ENCODE measurements at regions not wholly inside any gene's neighbourhood (a gene's known extent, or its start where the extent isn't known, plus 50 kb on each side); places are given as distances from the start of the nearest gene placed in this dataset.

DNA sequence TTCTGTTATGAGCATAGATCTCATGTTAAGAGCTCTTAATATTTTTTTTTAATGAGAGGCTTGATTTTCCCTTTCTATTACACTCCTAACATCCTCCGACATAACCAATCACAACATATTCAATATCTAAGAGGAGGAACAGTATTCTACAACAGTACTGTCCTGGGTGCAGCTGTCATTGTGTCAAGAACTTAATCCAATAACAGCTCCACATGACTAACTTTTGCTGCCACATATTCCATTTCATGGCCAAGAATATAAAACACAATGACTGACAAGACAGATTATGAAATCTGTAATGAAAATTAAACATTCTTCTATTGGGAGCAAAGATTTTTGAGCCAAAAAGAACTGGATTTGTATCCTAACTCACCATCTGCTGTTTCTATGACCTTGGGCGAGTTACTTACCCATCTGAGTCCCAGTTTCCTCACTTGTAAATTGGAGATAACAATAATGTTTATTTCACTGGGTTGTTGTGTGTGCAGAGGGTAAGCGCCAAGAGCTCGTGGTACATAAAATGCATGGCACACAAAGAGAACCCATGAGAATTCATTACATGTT, 405.6 kb downstream of the SPRY1 start:
- DNase-seq: no peak
- H3K4me1 ChIP-seq (ENCODE audit: control insufficient read depth, insufficient read depth, low read length): peaks cover 16% of the 10 kb centered on the region
- H3K4me3 ChIP-seq (ENCODE audit: low read length): no peak overlapping the region
- H3K27ac ChIP-seq (ENCODE audit: low read length): peak overlapping the region; percentile 18
- whole genome bisulfite sequencing (ENCODE audit: insufficient coverage, low lambda C conversion rate): 100% methylated on average over 1 of the region's 4 CpGs
- no peaks in the 10 kb centered on the region for H3K36me3 ChIP-seq (ENCODE audit: control insufficient read depth, insufficient read depth, low read length)
- no peaks in the 10 kb centered on the region for H3K27me3 ChIP-seq (ENCODE audit: control insufficient read depth, insufficient read depth, low read length)
- H3K9me3 ChIP-seq (ENCODE audit: control insufficient read depth, low read depth, low read length): peaks cover 4% of the 10 kb centered on the region

DNA sequence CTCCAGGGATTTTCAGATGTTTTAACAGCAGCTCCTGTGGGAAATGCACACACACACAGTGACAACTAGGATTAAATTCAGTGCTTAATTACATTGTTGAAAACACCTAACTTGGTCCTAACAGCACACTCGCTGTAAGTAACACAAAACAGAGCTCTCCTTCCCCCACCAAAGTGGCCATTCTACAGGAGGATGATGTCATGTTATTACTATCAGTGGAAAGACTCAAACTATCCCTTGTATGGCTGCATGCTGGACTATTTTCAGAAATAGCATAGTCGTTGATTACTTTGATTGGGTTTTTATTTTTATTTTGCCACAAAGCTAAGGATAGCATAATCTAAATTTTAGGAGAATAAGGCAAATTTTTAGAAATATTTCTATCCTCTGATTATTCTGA, 406.3 kb downstream of the SPRY1 start:
- no CpG with 5 or more reads among the region's 2 CpGs for WGBS (ENCODE audit: insufficient coverage, low lambda C conversion rate)
- no peak for DNase-seq
- Histone ChIP-seq H3K9me3 (ENCODE audit: control insufficient read depth, low read depth, low read length) (no peaks in the 10 kb centered on the region), H3K4me1 (ENCODE audit: control insufficient read depth, insufficient read depth, low read length) (peaks cover 16% of the 10 kb centered on the region), H3K36me3 (ENCODE audit: control insufficient read depth, insufficient read depth, low read length) (no peaks in the 10 kb centered on the region), H3K4me3 (ENCODE audit: low read length) (no peak overlapping the region), H3K27ac (ENCODE audit: low read length) (peak overlapping the region; percentile 10), H3K27me3 (ENCODE audit: control insufficient read depth, insufficient read depth, low read length) (no peaks in the 10 kb centered on the region)

DNA sequence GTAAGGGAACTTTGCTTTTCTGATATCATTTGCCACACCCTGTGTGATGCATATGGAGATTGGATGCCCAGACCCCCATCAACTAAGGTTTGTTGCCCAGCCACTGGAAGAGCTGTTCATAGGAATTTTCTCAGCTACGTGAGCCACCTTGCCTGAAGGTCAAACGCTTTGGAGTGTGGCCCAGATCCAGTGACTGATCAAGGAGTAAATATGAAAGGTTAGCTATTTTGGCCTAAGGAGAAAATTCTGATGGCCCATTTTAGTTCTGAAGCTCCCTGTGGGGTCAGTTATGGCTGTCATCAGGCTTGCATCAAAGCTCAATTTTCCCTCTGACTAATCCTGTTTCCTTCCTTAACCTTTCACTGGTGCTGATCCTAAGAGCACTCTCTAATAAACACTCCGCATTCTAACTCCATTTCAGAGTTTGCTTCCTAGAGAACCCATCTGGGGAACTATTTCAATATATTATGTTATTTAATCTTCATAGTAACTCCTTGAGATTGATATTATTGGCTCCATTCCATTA, 407.7 kb downstream of the SPRY1 start:
- Histone ChIP-seq H3K9me3 (ENCODE audit: control insufficient read depth, low read depth, low read length) (no peaks in the 10 kb centered on the region), H3K4me3 (ENCODE audit: low read length) (no peak overlapping the region), H3K27ac (ENCODE audit: low read length) (peak overlapping the region; percentile 27), H3K36me3 (ENCODE audit: control insufficient read depth, insufficient read depth, low read length) (no peaks in the 10 kb centered on the region), H3K4me1 (ENCODE audit: control insufficient read depth, insufficient read depth, low read length) (peaks cover 16% of the 10 kb centered on the region), H3K27me3 (ENCODE audit: control insufficient read depth, insufficient read depth, low read length) (no peaks in the 10 kb centered on the region)
- DNase-seq: no peak
- no CpG with 5 or more reads among the region's 3 CpGs for WGBS (ENCODE audit: insufficient coverage, low lambda C conversion rate)

DNA sequence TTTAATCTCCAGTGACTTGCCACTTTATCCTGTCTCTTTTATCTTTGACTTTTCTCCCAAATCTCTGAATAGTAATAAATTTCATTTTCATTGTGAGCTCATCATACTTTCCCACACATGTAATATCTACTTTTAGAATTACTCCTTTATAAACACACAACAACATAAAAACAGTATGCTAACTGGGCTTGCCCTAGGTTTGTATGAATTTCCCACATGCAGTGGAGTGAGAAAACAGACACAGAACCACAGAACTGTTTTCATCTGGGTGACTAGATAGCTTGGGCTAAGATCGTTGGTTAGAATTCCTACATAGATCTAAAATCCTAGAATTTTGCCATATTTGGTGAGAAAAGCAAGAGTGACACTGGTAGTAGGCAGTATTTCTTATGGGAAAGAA, 409.5 kb downstream of the SPRY1 start:
- no CpG with 5 or more reads among the region's 1 CpG for WGBS (ENCODE audit: insufficient coverage, low lambda C conversion rate)
- Histone ChIP-seq H3K27ac (ENCODE audit: low read length) (no peak overlapping the region), H3K4me3 (ENCODE audit: low read length) (no peak overlapping the region), H3K4me1 (ENCODE audit: control insufficient read depth, insufficient read depth, low read length) (peaks cover 16% of the 10 kb centered on the region), H3K36me3 (ENCODE audit: control insufficient read depth, insufficient read depth, low read length) (no peaks in the 10 kb centered on the region), H3K9me3 (ENCODE audit: control insufficient read depth, low read depth, low read length) (no peaks in the 10 kb centered on the region), H3K27me3 (ENCODE audit: control insufficient read depth, insufficient read depth, low read length) (no peaks in the 10 kb centered on the region)
- no peak for DNase-seq

DNA sequence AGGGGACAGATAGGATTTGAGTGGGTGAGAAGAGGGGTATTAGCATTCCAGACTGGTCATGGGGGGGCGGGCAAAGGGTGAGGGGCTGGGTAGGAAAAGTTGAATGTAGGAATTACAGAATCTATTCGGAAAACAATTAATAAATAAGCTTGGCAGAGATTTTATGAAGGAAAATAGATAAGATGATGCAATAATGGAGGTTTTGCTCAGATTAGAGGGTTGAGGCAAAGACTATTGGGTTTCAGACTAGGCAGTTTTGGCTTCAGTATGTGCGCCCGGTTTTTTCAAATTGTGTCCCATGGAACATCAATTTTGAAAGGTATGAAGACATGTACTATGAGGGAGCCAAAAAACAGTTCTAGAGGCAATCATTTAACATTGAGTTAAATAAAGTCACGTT, 410.6 kb downstream of the SPRY1 start:
- 84% methylated on average over 3 of the region's 5 CpGs for WGBS (ENCODE audit: insufficient coverage, low lambda C conversion rate)
- Histone ChIP-seq H3K9me3 (ENCODE audit: control insufficient read depth, low read depth, low read length) (no peaks in the 10 kb centered on the region), H3K27me3 (ENCODE audit: control insufficient read depth, insufficient read depth, low read length) (no peaks in the 10 kb centered on the region), H3K27ac (ENCODE audit: low read length) (no peak overlapping the region), H3K4me3 (ENCODE audit: low read length) (no peak overlapping the region), H3K4me1 (ENCODE audit: control insufficient read depth, insufficient read depth, low read length) (peaks cover 16% of the 10 kb centered on the region), H3K36me3 (ENCODE audit: control insufficient read depth, insufficient read depth, low read length) (no peaks in the 10 kb centered on the region)
- DNase-seq: no peak

DNA sequence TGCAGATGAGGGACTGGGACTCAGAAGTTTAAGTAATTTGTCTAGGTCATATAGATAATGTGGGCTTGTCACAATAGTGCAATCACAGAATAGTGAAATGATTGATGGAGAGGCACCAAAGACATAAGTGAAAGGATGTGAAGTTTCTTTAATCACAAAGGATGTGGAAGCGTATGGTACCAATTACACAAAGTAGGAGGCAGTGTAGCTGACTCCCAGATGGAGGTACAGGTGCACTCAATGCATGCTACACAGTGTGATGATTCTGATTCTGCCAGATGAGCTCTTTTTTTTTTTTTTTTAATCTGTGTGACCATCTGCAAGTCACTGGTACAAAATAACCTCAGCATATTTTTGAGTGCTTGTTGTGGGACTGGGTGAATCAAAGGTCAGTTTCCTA, 411.3 kb downstream of the SPRY1 start:
- H3K4me3 ChIP-seq (ENCODE audit: low read length): no peak overlapping the region
- H3K4me1 ChIP-seq (ENCODE audit: control insufficient read depth, insufficient read depth, low read length): peaks cover 16% of the 10 kb centered on the region
- no peak overlapping the region for H3K27ac ChIP-seq (ENCODE audit: low read length)
- no peak for DNase-seq
- H3K27me3 ChIP-seq (ENCODE audit: control insufficient read depth, insufficient read depth, low read length): no peaks in the 10 kb centered on the region
- no peaks in the 10 kb centered on the region for H3K36me3 ChIP-seq (ENCODE audit: control insufficient read depth, insufficient read depth, low read length)
- no CpG with 5 or more reads among the region's 1 CpG for WGBS (ENCODE audit: insufficient coverage, low lambda C conversion rate)
- no peaks in the 10 kb centered on the region for H3K9me3 ChIP-seq (ENCODE audit: control insufficient read depth, low read depth, low read length)

DNA sequence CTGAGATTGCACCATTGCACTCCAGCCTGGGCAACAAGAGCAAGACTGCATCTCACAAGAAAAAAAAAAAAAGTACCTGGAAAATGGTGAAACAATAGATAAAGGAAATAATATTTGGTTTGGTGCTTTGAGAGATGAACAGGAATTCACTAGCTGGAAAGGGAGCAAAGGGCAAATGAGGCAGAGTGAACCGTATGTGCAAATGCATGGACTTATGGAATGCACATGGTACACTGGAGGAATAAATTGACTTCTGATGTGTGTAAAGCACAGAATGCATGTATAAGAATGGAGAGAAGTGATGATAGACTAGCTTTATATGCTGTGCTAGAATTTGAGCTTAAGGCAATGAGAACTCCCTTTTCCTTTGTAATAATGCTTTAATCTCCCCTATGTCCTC, 413.3 kb downstream of the SPRY1 start:
- no peaks in the 10 kb centered on the region for H3K27me3 ChIP-seq (ENCODE audit: control insufficient read depth, insufficient read depth, low read length)
- 60% methylated on average over 1 of the region's 1 CpG for WGBS (ENCODE audit: insufficient coverage, low lambda C conversion rate)
- H3K36me3 ChIP-seq (ENCODE audit: control insufficient read depth, insufficient read depth, low read length): no peaks in the 10 kb centered on the region
- DNase-seq: no peak
- no peak overlapping the region for H3K4me3 ChIP-seq (ENCODE audit: low read length)
- no peaks in the 10 kb centered on the region for H3K9me3 ChIP-seq (ENCODE audit: control insufficient read depth, low read depth, low read length)
- H3K4me1 ChIP-seq (ENCODE audit: control insufficient read depth, insufficient read depth, low read length): peaks cover 2% of the 10 kb centered on the region
- H3K27ac ChIP-seq (ENCODE audit: low read length): no peak overlapping the region

DNA sequence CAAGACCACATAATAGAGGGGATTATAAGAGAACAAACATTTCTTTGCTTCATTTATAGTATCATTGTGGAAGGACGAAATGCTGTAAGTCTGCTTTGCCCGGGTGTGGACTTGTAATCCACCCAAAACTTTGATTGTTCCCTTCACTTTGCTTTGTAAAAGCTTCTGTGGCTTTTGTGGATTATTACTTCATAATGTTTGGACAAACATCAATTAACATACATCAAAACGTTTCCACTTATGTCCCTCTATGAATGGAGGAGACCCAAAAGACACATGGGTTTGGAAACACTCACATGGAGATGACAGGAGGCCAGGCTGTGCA, 415.4 kb downstream of the SPRY1 start:
- H3K36me3 ChIP-seq (ENCODE audit: control insufficient read depth, insufficient read depth, low read length): no peaks in the 10 kb centered on the region
- H3K9me3 ChIP-seq (ENCODE audit: control insufficient read depth, low read depth, low read length): no peaks in the 10 kb centered on the region
- no peak overlapping the region for H3K4me3 ChIP-seq (ENCODE audit: low read length)
- H3K27me3 ChIP-seq (ENCODE audit: control insufficient read depth, insufficient read depth, low read length): no peaks in the 10 kb centered on the region
- no peak for DNase-seq
- H3K4me1 ChIP-seq (ENCODE audit: control insufficient read depth, insufficient read depth, low read length): no peaks in the 10 kb centered on the region
- H3K27ac ChIP-seq (ENCODE audit: low read length): no peak overlapping the region
- no CpG with 5 or more reads among the region's 3 CpGs for WGBS (ENCODE audit: insufficient coverage, low lambda C conversion rate)

DNA sequence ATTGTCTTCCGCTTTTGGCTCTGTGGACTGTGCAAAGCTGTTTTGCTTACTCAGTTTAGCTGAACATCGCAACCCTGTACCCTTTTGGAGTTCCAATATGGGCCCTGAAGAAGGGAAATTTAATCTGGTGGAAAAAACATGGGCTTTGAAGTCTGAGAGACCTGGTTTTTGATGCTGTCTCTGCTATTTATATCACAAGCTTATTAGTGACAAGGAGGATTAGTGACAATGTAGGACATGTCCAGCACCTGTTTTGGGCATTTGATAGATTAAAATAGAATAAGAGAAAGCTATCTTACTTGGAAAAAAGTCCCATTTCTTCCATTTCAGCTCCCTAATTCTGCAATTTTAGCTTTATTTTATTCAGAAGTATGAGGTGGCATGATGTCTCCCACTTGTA, 417.3 kb downstream of the SPRY1 start:
- 100% methylated on average over 2 of the region's 2 CpGs for WGBS (ENCODE audit: insufficient coverage, low lambda C conversion rate)
- Histone ChIP-seq H3K27ac (ENCODE audit: low read length) (no peak overlapping the region), H3K36me3 (ENCODE audit: control insufficient read depth, insufficient read depth, low read length) (no peaks in the 10 kb centered on the region), H3K4me1 (ENCODE audit: control insufficient read depth, insufficient read depth, low read length) (no peaks in the 10 kb centered on the region), H3K27me3 (ENCODE audit: control insufficient read depth, insufficient read depth, low read length) (no peaks in the 10 kb centered on the region), H3K4me3 (ENCODE audit: low read length) (no peak overlapping the region), H3K9me3 (ENCODE audit: control insufficient read depth, low read depth, low read length) (no peaks in the 10 kb centered on the region)
- DNase-seq: no peak

DNA sequence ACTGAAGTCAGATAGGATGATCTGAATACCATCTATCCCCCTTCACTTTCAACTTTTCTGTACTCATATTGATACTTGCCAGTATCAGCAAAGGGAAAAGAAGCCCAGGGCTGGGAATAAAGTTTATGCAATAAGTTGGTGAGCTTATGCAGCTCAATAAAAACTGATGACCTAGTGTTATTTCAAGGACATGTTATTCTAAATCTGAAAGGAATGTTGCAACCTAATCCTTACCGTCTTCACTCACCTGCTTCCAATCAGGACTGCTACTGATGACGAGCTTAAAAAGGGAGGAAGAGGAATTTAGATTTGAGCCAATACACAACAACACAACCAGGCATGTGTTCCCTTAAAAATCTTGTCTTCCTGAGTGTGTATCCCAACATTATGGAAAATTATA, 419.9 kb downstream of the SPRY1 start:
- DNase-seq: no peak
- Histone ChIP-seq H3K27me3 (ENCODE audit: control insufficient read depth, insufficient read depth, low read length) (no peaks in the 10 kb centered on the region), H3K4me3 (ENCODE audit: low read length) (no peak overlapping the region), H3K4me1 (ENCODE audit: control insufficient read depth, insufficient read depth, low read length) (peaks cover 3% of the 10 kb centered on the region), H3K36me3 (ENCODE audit: control insufficient read depth, insufficient read depth, low read length) (no peaks in the 10 kb centered on the region), H3K9me3 (ENCODE audit: control insufficient read depth, low read depth, low read length) (no peaks in the 10 kb centered on the region), H3K27ac (ENCODE audit: low read length) (no peak overlapping the region)
- WGBS (ENCODE audit: insufficient coverage, low lambda C conversion rate): no CpG with 5 or more reads among the region's 2 CpGs

DNA sequence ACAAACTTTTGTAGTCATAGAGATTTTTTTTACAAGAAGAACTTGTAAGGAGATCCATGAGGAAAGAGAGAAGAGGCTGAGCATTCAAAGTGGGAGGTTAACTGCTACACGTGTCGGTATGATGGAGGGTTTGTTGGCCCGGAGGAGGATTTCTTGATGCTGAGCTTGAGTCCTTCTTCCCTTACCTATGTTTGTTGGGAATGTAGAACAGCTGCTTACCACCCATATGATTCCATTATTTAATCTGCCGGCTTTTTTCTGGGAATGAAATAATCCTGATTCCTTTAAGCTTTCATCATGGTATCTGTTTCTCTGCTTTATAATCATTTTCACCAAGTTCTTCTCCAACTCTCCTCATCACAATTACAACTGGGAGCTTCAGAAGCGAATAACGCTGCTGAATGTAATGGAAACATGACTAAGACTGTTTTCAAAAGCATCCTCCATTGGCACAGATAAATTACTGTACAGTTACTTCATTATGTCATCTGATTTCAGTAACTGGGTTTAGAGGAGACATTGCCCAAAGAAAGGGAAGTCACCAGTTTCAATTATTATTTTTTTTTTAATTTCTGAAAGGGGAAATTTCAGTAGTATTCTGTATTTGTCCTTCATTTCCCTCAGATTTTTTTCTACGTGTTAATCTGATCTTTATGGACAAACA, 420.6 kb downstream of the SPRY1 start:
- whole genome bisulfite sequencing (ENCODE audit: insufficient coverage, low lambda C conversion rate): 93% methylated on average over 3 of the region's 7 CpGs
- DNase-seq: no peak

More for the DNA sequence above, 420.6 kb downstream of the SPRY1 start:
- H3K9me3 ChIP-seq (ENCODE audit: control insufficient read depth, low read depth, low read length): no peaks in the 10 kb centered on the region
- no peaks in the 10 kb centered on the region for H3K27me3 ChIP-seq (ENCODE audit: control insufficient read depth, insufficient read depth, low read length)
- H3K27ac ChIP-seq (ENCODE audit: low read length): no peak overlapping the region
- H3K4me1 ChIP-seq (ENCODE audit: control insufficient read depth, insufficient read depth, low read length): peaks cover 7% of the 10 kb centered on the region
- H3K36me3 ChIP-seq (ENCODE audit: control insufficient read depth, insufficient read depth, low read length): no peaks in the 10 kb centered on the region
- no peak overlapping the region for H3K4me3 ChIP-seq (ENCODE audit: low read length)

All from large intestine (tissue), 3 donors.